ENCODE measurements at regions not wholly inside any gene's neighbourhood (a gene's known extent, or its start where the extent isn't known, plus 50 kb on each side); places are given as distances from the start of the nearest gene placed in this dataset.

GRCh38 chr12:65532764-65533163 lies 254.3 kb downstream of the MSRB3 start:
- Histone ChIP-seq H3K4me1 (ENCODE audit: control insufficient read depth, insufficient read depth, low read length) (peaks cover 57% of the 10 kb centered on the region), H3K27me3 (ENCODE audit: control insufficient read depth, insufficient read depth, low read length) (no peaks in the 10 kb centered on the region), H3K9me3 (replicated peaks; ENCODE audit: low read length) (no peaks in the 10 kb centered on the region), H3K36me3 (ENCODE audit: insufficient read depth, low read length) (no peaks in the 10 kb centered on the region), H3K9ac (ENCODE audit: low read depth, low read length) (peak overlapping the region; percentile 83), H3K4me2 (ENCODE audit: low read length) (peak overlapping the region; percentile 13), H3K4me3 (ENCODE audit: low read length) (no peak overlapping the region)

- H3K36me3 ChIP-seq (ENCODE audit: insufficient read depth, low read length): no peaks in the 10 kb centered on the region
- H3K27me3 ChIP-seq (ENCODE audit: control insufficient read depth, insufficient read depth, low read length): no peaks in the 10 kb centered on the region
- H3K4me3 ChIP-seq (ENCODE audit: low read length): no peak overlapping the region
- peaks cover 62% of the 10 kb centered on the region for H3K4me1 ChIP-seq (ENCODE audit: control insufficient read depth, insufficient read depth, low read length)
- no peaks in the 10 kb centered on the region for H3K9me3 ChIP-seq (replicated peaks; ENCODE audit: low read length)
- peak overlapping the region; percentile 12 for H3K4me2 ChIP-seq (ENCODE audit: low read length)
- peak overlapping the region; percentile 83 for H3K9ac ChIP-seq (ENCODE audit: low read depth, low read length)
Measured at GRCh38 chr12:65533177-65533883, 254.8 kb downstream of the MSRB3 start.

DNA sequence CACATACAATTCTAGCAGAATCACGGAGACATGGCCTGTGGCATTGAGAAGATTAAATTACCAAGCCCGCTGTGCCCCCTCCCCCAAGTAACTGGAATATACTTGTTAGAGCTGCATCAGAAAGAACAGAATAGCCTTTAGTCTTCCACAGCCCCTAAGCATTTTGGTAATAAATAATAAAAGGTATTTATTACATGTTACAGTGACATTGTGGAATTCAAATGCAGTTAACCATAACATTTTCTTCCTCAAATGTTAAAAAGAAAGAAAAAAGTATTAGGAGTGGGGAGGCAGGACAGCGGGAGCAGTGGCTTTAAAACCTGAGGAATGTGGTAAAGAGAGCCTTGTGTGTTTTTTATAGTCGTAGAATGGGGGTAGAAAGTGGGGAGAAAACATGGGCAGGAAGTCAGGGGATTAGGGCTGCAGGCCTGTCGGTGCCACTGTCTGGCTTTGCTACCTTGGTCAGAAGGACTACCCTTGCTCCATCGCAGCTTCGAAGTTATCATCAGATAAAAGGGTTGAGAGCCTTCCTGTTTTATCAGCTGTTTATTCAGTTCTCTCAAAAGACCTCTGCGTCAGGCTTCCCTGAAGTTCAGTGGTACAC lies 255.9 kb downstream of the MSRB3 start:
- peak overlapping the region; percentile 12 for H3K4me2 ChIP-seq (ENCODE audit: low read length)
- peaks cover 8% of the 10 kb centered on the region for H3K9me3 ChIP-seq (replicated peaks; ENCODE audit: low read length)
- H3K27me3 ChIP-seq (ENCODE audit: control insufficient read depth, insufficient read depth, low read length): no peaks in the 10 kb centered on the region
- H3K4me3 ChIP-seq (ENCODE audit: low read length): no peak overlapping the region
- peak overlapping the region; percentile 83 for H3K9ac ChIP-seq (ENCODE audit: low read depth, low read length)
- peaks cover 64% of the 10 kb centered on the region for H3K4me1 ChIP-seq (ENCODE audit: control insufficient read depth, insufficient read depth, low read length)
- no peaks in the 10 kb centered on the region for H3K36me3 ChIP-seq (ENCODE audit: insufficient read depth, low read length)

DNA sequence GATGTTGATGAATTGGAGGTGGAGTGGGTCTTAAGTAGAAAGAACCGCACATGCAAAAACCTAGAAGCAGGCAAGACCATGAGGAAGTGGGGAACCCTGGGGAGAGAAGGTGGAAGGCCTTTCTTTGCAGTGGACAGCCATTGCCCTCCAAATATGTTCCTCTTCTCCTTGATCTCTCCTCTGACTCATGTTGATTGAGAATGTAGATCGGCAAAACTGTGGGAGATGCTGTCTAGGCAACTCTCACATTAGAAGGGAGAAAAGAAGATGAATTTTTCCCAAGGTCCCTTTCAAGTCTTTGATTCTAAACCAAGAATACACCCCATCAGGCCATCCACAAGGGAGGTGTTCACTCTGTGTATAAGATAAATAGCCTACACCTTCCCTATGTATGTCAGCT lies 257.5 kb downstream of the MSRB3 start:
- Histone ChIP-seq H3K4me2 (ENCODE audit: low read length) (peak overlapping the region; percentile 40), H3K4me3 (ENCODE audit: low read length) (no peak overlapping the region), H3K36me3 (ENCODE audit: insufficient read depth, low read length) (no peaks in the 10 kb centered on the region), H3K4me1 (ENCODE audit: control insufficient read depth, insufficient read depth, low read length) (peaks cover 64% of the 10 kb centered on the region), H3K27me3 (ENCODE audit: control insufficient read depth, insufficient read depth, low read length) (no peaks in the 10 kb centered on the region), H3K9ac (ENCODE audit: low read depth, low read length) (peak overlapping the region; percentile 83), H3K9me3 (replicated peaks; ENCODE audit: low read length) (peaks cover 15% of the 10 kb centered on the region)

DNA sequence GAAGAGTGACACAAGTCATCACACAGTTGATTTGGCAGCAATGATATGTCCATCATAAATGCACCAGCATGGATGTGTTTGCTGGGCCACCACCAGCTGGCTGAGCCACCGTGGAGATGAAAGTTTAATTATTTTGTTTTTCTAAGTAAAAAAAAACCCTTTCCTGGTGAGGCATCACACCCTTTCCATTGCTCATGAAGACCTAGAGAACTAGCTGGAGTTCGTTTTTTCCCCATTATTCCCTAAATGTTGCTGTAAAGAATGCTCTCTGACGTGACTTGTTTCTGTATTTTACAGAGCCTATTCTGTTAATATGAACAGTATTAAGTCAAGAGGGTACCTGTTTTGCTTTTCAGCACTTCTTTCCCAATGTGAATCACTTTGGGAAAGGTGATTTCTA lies 257.9 kb downstream of the MSRB3 start:
- Histone ChIP-seq H3K4me1 (ENCODE audit: control insufficient read depth, insufficient read depth, low read length) (peaks cover 64% of the 10 kb centered on the region), H3K9ac (ENCODE audit: low read depth, low read length) (peak overlapping the region; percentile 83), H3K9me3 (replicated peaks; ENCODE audit: low read length) (peaks cover 17% of the 10 kb centered on the region), H3K36me3 (ENCODE audit: insufficient read depth, low read length) (no peaks in the 10 kb centered on the region), H3K4me3 (ENCODE audit: low read length) (no peak overlapping the region), H3K27me3 (ENCODE audit: control insufficient read depth, insufficient read depth, low read length) (no peaks in the 10 kb centered on the region), H3K4me2 (ENCODE audit: low read length) (peak overlapping the region; percentile 40)

DNA sequence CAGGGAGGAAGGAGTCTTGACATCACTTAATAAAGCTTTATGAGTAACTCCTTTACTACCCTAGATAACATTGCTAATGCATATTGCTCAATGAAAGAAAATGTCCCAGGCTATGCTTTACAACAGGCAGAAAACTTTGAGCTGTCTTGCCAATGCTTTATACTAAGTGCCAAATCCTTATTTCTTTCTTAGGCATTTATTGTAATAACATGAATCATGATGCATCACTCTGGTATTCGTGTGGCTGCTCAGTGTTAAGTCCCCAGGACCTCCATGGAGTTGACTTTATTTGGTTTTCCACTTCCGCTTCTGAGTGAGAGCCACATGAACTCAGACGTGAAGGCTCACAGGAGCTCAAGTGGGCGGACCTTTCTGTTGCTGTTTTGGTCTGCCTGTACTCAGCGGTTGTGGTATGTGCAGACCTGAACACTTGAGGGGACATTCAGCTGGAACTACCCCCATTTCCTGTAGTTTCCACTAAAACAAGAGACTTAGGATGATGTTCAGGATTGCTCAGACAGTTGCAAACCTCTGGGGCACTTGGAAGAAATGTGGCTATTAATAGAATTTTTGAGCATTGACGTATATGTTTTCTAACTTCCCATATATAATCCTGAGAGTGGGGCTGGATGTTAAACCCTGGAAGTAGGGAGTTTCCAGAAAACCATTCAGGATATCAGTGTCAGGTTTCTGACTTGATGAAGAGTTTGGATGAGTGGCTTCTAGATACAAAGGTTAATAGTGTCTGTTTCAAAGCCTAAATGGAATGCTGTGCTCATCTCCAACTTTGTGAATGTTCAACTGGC lies 258.6 kb downstream of the MSRB3 start:
- H3K4me3 ChIP-seq (ENCODE audit: low read length): peak overlapping the region; percentile 15
- peaks cover 59% of the 10 kb centered on the region for H3K4me1 ChIP-seq (ENCODE audit: control insufficient read depth, insufficient read depth, low read length)
- H3K9me3 ChIP-seq (replicated peaks; ENCODE audit: low read length): peaks cover 17% of the 10 kb centered on the region
- H3K27me3 ChIP-seq (ENCODE audit: control insufficient read depth, insufficient read depth, low read length): no peaks in the 10 kb centered on the region
- H3K4me2 ChIP-seq (ENCODE audit: low read length): peak overlapping the region; percentile 45
- no peaks in the 10 kb centered on the region for H3K36me3 ChIP-seq (ENCODE audit: insufficient read depth, low read length)
- H3K9ac ChIP-seq (ENCODE audit: low read depth, low read length): peak overlapping the region; percentile 83

DNA sequence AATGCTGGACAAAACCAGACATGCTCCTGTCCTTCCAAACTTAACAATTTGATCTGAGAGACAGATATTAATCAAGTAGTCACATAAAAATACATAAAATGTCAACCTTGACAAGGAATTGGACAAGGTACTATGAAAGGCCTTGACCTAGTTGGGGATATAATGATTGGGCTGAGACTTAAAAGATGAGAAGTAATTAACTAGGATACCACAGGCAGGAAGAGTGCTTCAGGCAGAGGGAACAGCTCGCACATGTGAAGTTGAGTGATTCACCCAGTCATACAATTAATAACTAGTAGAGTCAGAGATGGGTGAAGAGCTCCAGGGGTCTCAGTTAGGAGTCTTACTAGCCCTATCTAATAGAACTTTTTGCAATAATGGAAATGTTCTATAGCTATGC lies 259.5 kb downstream of the MSRB3 start:
- H3K27me3 ChIP-seq (ENCODE audit: control insufficient read depth, insufficient read depth, low read length): no peaks in the 10 kb centered on the region
- H3K36me3 ChIP-seq (ENCODE audit: insufficient read depth, low read length): no peaks in the 10 kb centered on the region
- H3K4me1 ChIP-seq (ENCODE audit: control insufficient read depth, insufficient read depth, low read length): peaks cover 50% of the 10 kb centered on the region
- H3K4me3 ChIP-seq (ENCODE audit: low read length): peak overlapping the region; percentile 15
- H3K9ac ChIP-seq (ENCODE audit: low read depth, low read length): peak overlapping the region; percentile 81
- peaks cover 17% of the 10 kb centered on the region for H3K9me3 ChIP-seq (replicated peaks; ENCODE audit: low read length)
- peak overlapping the region; percentile 45 for H3K4me2 ChIP-seq (ENCODE audit: low read length)

GRCh38 chr12:65539023-65539422 lies 260.5 kb downstream of the MSRB3 start:
- peaks cover 17% of the 10 kb centered on the region for H3K9me3 ChIP-seq (replicated peaks; ENCODE audit: low read length)
- H3K4me1 ChIP-seq (ENCODE audit: control insufficient read depth, insufficient read depth, low read length): peaks cover 40% of the 10 kb centered on the region
- no peaks in the 10 kb centered on the region for H3K27me3 ChIP-seq (ENCODE audit: control insufficient read depth, insufficient read depth, low read length)
- H3K4me2 ChIP-seq (ENCODE audit: low read length): no peak overlapping the region
- H3K36me3 ChIP-seq (ENCODE audit: insufficient read depth, low read length): no peaks in the 10 kb centered on the region
- no peak overlapping the region for H3K4me3 ChIP-seq (ENCODE audit: low read length)
- no peak overlapping the region for H3K9ac ChIP-seq (ENCODE audit: low read depth, low read length)

GRCh38 chr12:65540140-65540539 lies 261.7 kb downstream of the MSRB3 start:
- peaks cover 29% of the 10 kb centered on the region for H3K4me1 ChIP-seq (ENCODE audit: control insufficient read depth, insufficient read depth, low read length)
- no peak overlapping the region for H3K4me2 ChIP-seq (ENCODE audit: low read length)
- no peak overlapping the region for H3K4me3 ChIP-seq (ENCODE audit: low read length)
- no peaks in the 10 kb centered on the region for H3K27me3 ChIP-seq (ENCODE audit: control insufficient read depth, insufficient read depth, low read length)
- H3K36me3 ChIP-seq (ENCODE audit: insufficient read depth, low read length): no peaks in the 10 kb centered on the region
- H3K9me3 ChIP-seq (replicated peaks; ENCODE audit: low read length): peaks cover 17% of the 10 kb centered on the region
- H3K9ac ChIP-seq (ENCODE audit: low read depth, low read length): no peak overlapping the region

GRCh38 chr12:65546528-65546927 lies 268.0 kb downstream of the MSRB3 start:
- Histone ChIP-seq H3K9me3 (replicated peaks; ENCODE audit: low read length) (no peaks in the 10 kb centered on the region), H3K27me3 (ENCODE audit: control insufficient read depth, insufficient read depth, low read length) (no peaks in the 10 kb centered on the region), H3K36me3 (ENCODE audit: insufficient read depth, low read length) (no peaks in the 10 kb centered on the region), H3K9ac (ENCODE audit: low read depth, low read length) (no peak overlapping the region), H3K4me3 (ENCODE audit: low read length) (no peak overlapping the region), H3K4me2 (ENCODE audit: low read length) (no peak overlapping the region), H3K4me1 (ENCODE audit: control insufficient read depth, insufficient read depth, low read length) (no peaks in the 10 kb centered on the region)

DNA sequence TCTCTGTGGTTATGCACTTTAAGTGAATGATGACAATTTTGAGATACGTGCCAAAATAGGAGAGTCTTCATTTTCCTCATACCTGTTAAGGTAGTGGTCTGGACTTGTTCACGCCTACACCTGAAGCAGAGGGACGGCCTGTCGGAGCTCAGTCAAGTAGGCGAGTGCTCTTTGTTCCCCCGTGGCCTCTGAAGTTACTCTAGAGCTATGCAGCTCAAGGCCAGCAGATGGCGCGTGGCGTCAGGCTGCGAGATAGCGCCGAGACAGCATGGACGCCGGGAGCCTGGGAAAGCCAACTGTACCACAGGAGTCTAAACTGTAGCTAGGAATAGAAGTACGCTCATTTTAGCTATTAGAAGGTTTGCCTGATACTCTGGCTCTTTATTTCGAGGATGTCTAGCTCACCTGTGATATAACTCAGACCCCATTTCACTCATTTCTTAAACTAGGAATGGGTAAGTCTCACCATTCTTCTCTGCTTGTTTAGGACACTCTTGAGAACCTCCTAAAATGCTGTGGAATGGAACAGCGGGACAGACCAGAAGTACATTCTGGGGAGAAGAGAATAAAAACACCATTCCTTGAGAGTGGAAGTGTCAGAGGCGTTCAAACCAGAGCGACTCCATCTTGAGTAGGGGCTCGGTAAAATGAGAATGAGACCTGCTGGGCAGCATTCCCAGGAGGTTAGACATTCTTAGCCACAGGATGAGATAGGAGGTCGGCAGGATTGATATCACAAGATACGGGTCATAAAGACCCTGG lies 267.4 kb upstream of the HMGA2 start:
- peak overlapping the region; percentile 47 for H3K9ac ChIP-seq (ENCODE audit: low read depth, low read length)
- H3K4me2 ChIP-seq (ENCODE audit: low read length): no peak overlapping the region
- no peak overlapping the region for H3K4me3 ChIP-seq (ENCODE audit: low read length)
- peaks cover 30% of the 10 kb centered on the region for H3K4me1 ChIP-seq (ENCODE audit: control insufficient read depth, insufficient read depth, low read length)
- H3K9me3 ChIP-seq (replicated peaks; ENCODE audit: low read length): no peaks in the 10 kb centered on the region
- H3K36me3 ChIP-seq (ENCODE audit: insufficient read depth, low read length): no peaks in the 10 kb centered on the region
- H3K27me3 ChIP-seq (ENCODE audit: control insufficient read depth, insufficient read depth, low read length): no peaks in the 10 kb centered on the region
